Vagina (tissue), 2 donors: ENCODE measurements at regions not wholly inside any gene's neighbourhood (a gene's known extent, or its start where the extent isn't known, plus 50 kb on each side); places are given as distances from the start of the nearest gene placed in this dataset.
"Not testable (repeated sequence)": the region's sequence is repeated elsewhere in the genome, so short reads cannot be mapped to it uniquely, and the experiment has no call there.

Source experiments
- DNase-seq, 2 donors: peaks; one replicate each; pipeline ENCODE4 v3.0.0-alpha.2; 2017; ENCODE audit errors: extremely low spot score in 2 of 2
- H3K27ac ChIP-seq: fragments of 200-600 bp; sonication (generic); one replicate; pipeline ENCODE4 v1.5.1; 2019
- H3K27me3 ChIP-seq: fragments of 200-600 bp; sonication (generic); one replicate; pipeline ENCODE4 v1.5.1; 2019
- H3K36me3 ChIP-seq, 2 donors: fragments of 200-600 bp; sonication (generic); one replicate each; pipeline ENCODE4 v1.5.1; 2017 to 2019
- H3K4me1 ChIP-seq: fragments of 200-600 bp; sonication (generic); one replicate; pipeline ENCODE4 v1.5.1; 2019
- H3K4me3 ChIP-seq, 2 donors: fragments of 200-600 bp; sonication (generic); 1 replicate in 1 of 2; 2 replicates in 1 of 2; pipeline ENCODE4 v1.5.1; 2016 to 2019
- H3K9me3 ChIP-seq: fragments of 200-600 bp; sonication (generic); one replicate; pipeline ENCODE4 v1.5.1; 2019
- POLR2A ChIP-seq, 2 donors: fragments of 450-650 bp; IDR thresholded peaks; one replicate each; pipeline ENCODE4 v1.6.1; 2017; ENCODE audit warnings: antibody characterized with exemption in 2 of 2, mild to moderate bottlenecking in 2 of 2, moderate library complexity in 2 of 2
- POLR2AphosphoS5 ChIP-seq, 2 donors: sonication (generic); formaldehyde crosslinking; IDR thresholded peaks; one replicate each; pipeline ENCODE4 v1.9.0; 2017; ENCODE audit warnings: antibody characterized with exemption in 2 of 2, mild to moderate bottlenecking in 2 of 2, low read depth in 1 of 2; ENCODE audit not compliant: insufficient read depth in 1 of 2
- intact Hi-C: fragments of 100-400 bp; cut with DNase I; formaldehyde crosslinking; loops from one replicate; pipeline ENCODE4 v1.15.1; 2023
- TF ChIP-seq, protein P1 (sequence below), 3 experiments: fragments of 450-650 bp in 2 of 3; fragments of 200-600 bp in 1 of 3; sonication (generic) in 1 of 3; IDR thresholded peaks; one replicate each; pipeline ENCODE4 v1.5.1; 2017 to 2019; ENCODE audit warnings: antibody characterized with exemption in 3 of 3, mild to moderate bottlenecking in 2 of 3, moderate library complexity in 2 of 3

GRCh38 chr3:4247391-4247790 is 55.8 kb upstream of the SETMAR start:
- H3K9me3 ChIP-seq, result no peaks in the 10 kb centered on the region
- H3K36me3 ChIP-seq, result no peaks in the 10 kb centered on the region
- intact Hi-C loops, result no loop called here
- H3K27me3 ChIP-seq, result no peaks in the 10 kb centered on the region
- DNase-seq, result no peak
- H3K4me3 ChIP-seq, result no peak overlapping the region
- no peak overlapping the region for H3K27ac ChIP-seq
- no peak for TF ChIP-seq POLR2A (IDR thresholded peaks at IDR 0.05)
- TF ChIP-seq POLR2AphosphoS5 (IDR thresholded peaks at IDR 0.05; ENCODE audit: insufficient read depth in 1 of 2, low read depth in 1 of 2), result no peak
- TF ChIP-seq, protein P1, sequence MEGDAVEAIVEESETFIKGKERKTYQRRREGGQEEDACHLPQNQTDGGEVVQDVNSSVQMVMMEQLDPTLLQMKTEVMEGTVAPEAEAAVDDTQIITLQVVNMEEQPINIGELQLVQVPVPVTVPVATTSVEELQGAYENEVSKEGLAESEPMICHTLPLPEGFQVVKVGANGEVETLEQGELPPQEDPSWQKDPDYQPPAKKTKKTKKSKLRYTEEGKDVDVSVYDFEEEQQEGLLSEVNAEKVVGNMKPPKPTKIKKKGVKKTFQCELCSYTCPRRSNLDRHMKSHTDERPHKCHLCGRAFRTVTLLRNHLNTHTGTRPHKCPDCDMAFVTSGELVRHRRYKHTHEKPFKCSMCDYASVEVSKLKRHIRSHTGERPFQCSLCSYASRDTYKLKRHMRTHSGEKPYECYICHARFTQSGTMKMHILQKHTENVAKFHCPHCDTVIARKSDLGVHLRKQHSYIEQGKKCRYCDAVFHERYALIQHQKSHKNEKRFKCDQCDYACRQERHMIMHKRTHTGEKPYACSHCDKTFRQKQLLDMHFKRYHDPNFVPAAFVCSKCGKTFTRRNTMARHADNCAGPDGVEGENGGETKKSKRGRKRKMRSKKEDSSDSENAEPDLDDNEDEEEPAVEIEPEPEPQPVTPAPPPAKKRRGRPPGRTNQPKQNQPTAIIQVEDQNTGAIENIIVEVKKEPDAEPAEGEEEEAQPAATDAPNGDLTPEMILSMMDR (IDR thresholded peaks at IDR 0.05), result no peak
- H3K4me1 ChIP-seq, result no peaks in the 10 kb centered on the region

GRCh38 chr3:4250064-4250463 is 53.1 kb upstream of the SETMAR start:
- DNase-seq, result no peak
- Histone ChIP-seq H3K36me3 (no peaks in the 10 kb centered on the region), H3K9me3 (no peaks in the 10 kb centered on the region), H3K27ac (no peak overlapping the region), H3K4me1 (no peaks in the 10 kb centered on the region), H3K4me3 (no peak overlapping the region), H3K27me3 (no peaks in the 10 kb centered on the region)
- intact Hi-C loops, result no loop called here
- TF ChIP-seq POLR2AphosphoS5 (IDR thresholded peaks at IDR 0.05; ENCODE audit: insufficient read depth in 1 of 2, low read depth in 1 of 2) (no peak), POLR2A (IDR thresholded peaks at IDR 0.05) (no peak)
- TF ChIP-seq, protein P1 (IDR thresholded peaks at IDR 0.05), result no peak

DNA sequence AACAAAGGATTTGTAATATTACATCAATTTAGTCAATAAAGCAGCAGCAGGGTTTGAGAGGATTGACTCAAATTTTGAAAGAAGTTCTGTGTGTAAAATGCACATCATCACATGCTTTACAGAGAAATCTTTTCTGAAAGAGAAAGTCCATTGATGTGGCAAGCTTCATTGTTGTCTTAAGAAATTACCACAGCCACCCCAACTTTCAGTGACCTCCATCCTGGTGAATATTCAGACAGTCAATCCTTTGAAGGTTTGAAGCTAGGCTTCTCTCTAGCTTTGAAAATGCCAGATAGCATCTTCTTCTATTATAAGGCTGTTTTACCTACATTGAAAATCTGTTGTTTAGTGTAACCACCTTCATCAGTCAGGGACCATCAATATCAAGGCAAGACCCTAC is 51.8 kb upstream of the SETMAR start:
- no peak overlapping the region for H3K4me3 ChIP-seq
- H3K4me1 ChIP-seq, result no peaks in the 10 kb centered on the region
- H3K9me3 ChIP-seq, result no peaks in the 10 kb centered on the region
- H3K36me3 ChIP-seq, result no peaks in the 10 kb centered on the region
- no peak overlapping the region for H3K27ac ChIP-seq
- no peak for DNase-seq
- H3K27me3 ChIP-seq, result no peaks in the 10 kb centered on the region
- intact Hi-C loops, result no loop called here
- TF ChIP-seq, protein P1 (IDR thresholded peaks at IDR 0.05), result no peak
- no peak for TF ChIP-seq POLR2AphosphoS5 (IDR thresholded peaks at IDR 0.05; ENCODE audit: insufficient read depth in 1 of 2, low read depth in 1 of 2)
- no peak for TF ChIP-seq POLR2A (IDR thresholded peaks at IDR 0.05)

GRCh38 chr3:4253072-4253832 is 49.9 kb upstream of the SETMAR start:
- H3K27me3 ChIP-seq, H3K9me3 ChIP-seq, DNase-seq, H3K36me3 ChIP-seq, H3K27ac ChIP-seq, intact Hi-C loops, H3K4me1 ChIP-seq, H3K4me3 ChIP-seq: not testable (repeated sequence)
